ENCODE measurements at regions not wholly inside any gene's neighbourhood (a gene's known extent, or its start where the extent isn't known, plus 50 kb on each side); places are given as distances from the start of the nearest gene placed in this dataset.

DNA sequence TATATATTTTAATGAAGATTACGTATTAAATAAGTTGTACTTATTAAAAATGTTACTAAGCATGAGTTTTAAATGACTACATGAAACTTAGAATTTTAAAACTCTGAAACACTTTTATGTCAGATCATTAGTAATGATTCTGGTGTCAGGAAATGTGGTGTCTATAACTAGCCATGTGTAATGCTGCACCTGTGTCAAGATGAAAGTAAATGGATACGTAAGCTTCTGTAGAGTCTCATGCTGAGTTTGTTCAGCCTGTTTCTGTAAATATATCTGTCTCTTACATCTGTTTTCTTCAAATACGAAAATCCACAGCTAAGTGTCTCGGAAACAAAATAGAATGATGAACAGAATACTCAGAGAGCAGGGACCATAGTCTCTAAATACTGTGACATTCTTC lies 278.0 kb upstream of the SMC2 start:
- TF ChIP-seq, protein P1, sequence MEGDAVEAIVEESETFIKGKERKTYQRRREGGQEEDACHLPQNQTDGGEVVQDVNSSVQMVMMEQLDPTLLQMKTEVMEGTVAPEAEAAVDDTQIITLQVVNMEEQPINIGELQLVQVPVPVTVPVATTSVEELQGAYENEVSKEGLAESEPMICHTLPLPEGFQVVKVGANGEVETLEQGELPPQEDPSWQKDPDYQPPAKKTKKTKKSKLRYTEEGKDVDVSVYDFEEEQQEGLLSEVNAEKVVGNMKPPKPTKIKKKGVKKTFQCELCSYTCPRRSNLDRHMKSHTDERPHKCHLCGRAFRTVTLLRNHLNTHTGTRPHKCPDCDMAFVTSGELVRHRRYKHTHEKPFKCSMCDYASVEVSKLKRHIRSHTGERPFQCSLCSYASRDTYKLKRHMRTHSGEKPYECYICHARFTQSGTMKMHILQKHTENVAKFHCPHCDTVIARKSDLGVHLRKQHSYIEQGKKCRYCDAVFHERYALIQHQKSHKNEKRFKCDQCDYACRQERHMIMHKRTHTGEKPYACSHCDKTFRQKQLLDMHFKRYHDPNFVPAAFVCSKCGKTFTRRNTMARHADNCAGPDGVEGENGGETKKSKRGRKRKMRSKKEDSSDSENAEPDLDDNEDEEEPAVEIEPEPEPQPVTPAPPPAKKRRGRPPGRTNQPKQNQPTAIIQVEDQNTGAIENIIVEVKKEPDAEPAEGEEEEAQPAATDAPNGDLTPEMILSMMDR (IDR thresholded peaks at IDR 0.05) = no peak
- no peak for TF ChIP-seq POLR2A (IDR thresholded peaks at IDR 0.05)

Measured in adrenal gland (tissue), 5 donors.